Retinal pigment epithelial cell (primary cell): ENCODE measurements at regions not wholly inside any gene's neighbourhood (a gene's known extent, or its start where the extent isn't known, plus 50 kb on each side); places are given as distances from the start of the nearest gene placed in this dataset.
A peak's percentile ranks its signal among the peaks of the same experiment; 100 is the strongest.

Experiments used
- DNase-seq: peaks from one replicate; pipeline ENCODE4 v3.0.0-alpha.2; 2010; ENCODE audit warnings: low read depth
- H3K4me3 ChIP-seq: 2 replicates; pipeline ENCODE4 v1.5.1; 2011; ENCODE audit warnings: mild to moderate bottlenecking, low read length, control low read depth, moderate library complexity
- TF ChIP-seq, protein P1 (sequence below): conservative IDR thresholded peaks from 2 replicates; pipeline ENCODE4 v1.5.1; 2011; ENCODE audit warnings: low read depth, low read length, control low read depth, inconsistent platforms

DNA sequence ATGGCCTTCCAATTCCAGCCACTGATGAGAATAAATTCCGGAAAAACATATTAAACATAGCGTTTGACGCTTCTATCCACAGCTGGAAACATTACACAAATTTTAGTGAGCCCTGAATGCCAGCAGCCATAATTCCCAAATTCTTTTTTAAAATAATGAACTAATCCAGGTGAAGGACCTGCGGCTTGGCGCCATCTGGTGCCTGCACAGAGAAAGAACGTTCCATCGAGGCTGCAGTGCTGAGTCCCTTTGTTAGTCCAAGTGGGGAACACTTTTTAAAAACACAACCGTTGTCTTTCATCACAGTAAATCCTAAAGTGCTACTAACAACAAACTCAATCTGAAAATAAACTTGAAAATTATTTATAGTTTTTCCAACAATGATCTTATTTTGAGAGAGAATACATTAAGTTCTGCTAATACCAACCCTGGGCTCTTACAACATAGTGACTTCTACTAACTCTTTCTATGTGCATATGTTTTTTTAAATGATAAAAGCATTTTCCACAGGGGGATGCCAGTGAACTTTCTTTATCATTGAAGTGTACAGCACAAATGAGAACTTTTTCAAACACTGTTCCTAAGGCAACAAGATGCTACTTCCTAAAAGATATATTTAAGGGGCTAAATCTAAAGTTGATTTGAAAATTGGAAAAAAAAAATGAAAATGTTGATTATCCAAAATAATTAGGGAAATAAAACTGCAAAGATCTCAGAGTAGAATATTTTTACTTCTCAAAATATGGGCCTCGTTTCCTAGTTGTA, 166.9 kb upstream of the RNF32 start:
- TF ChIP-seq, protein P1, sequence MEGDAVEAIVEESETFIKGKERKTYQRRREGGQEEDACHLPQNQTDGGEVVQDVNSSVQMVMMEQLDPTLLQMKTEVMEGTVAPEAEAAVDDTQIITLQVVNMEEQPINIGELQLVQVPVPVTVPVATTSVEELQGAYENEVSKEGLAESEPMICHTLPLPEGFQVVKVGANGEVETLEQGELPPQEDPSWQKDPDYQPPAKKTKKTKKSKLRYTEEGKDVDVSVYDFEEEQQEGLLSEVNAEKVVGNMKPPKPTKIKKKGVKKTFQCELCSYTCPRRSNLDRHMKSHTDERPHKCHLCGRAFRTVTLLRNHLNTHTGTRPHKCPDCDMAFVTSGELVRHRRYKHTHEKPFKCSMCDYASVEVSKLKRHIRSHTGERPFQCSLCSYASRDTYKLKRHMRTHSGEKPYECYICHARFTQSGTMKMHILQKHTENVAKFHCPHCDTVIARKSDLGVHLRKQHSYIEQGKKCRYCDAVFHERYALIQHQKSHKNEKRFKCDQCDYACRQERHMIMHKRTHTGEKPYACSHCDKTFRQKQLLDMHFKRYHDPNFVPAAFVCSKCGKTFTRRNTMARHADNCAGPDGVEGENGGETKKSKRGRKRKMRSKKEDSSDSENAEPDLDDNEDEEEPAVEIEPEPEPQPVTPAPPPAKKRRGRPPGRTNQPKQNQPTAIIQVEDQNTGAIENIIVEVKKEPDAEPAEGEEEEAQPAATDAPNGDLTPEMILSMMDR: peak; percentile 83
- no peak for DNase-seq
- H3K4me3 ChIP-seq: no peak overlapping the region

DNA sequence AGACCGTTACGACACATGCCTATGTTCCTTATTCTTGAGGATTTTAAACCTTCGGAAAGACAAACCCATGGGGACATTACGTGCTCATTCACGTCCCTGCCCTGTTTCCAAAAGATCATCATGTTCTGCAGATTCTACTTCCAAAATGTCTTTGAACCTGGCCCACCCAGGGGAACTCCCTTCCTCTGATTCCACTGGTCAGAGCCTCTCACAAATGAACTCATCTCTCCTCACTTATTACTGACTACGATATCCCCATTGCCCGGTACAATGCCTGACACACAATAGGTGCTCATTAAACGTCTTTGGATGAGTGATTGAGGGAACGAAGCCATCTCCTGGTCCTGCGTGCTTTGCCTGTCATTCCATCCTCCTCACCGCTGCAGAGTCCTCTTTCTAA, 168.3 kb upstream of the RNF32 start:
- TF ChIP-seq, protein P1: no peak
- no peak for DNase-seq
- H3K4me3 ChIP-seq: no peak overlapping the region

DNA sequence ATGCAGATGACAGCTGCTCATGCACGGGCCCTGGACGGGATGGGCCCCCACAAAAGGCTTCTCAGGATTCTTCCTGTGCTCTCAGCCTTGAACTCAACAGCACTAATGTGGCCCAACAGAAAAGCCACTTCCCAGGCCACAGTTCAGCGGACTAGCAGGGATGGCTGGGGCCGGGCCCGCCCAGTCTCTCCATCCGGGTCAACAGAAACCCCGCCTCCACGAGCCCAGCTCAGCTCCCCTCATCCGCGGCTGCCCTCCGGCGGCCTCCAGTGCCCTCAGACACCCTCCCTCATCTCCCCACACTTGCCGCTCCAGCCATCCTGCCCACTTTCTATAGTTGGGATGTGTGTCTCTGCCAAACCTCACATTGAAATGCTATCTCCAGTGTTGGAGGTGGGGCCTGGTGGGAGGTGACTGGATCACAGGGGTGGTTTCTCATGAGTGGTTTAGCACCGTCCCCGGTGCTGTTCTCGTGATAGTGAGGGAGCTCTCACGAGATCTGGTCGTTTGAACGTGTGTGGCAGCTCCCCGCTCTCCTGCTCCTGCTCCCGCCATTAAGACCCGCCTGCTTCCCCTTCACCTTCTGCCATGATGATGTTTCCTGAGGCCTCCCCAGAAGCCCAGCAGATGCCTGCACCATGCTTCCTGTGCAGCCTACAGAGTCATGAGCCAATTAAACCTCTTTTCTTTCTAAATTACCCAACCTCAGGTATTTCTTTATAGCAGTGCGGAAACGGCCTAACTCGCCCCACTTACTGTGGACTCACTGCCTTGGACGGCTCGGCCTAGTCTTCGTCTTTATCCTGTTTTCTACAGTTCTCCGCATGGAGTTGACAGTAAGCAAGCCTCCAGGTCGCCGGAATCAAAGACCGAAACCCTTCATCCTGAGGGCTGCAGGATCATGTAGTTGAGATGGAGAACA, 169.9 kb upstream of the RNF32 start:
- no peak overlapping the region for H3K4me3 ChIP-seq
- DNase-seq: no peak
- TF ChIP-seq, protein P1: no peak

DNA sequence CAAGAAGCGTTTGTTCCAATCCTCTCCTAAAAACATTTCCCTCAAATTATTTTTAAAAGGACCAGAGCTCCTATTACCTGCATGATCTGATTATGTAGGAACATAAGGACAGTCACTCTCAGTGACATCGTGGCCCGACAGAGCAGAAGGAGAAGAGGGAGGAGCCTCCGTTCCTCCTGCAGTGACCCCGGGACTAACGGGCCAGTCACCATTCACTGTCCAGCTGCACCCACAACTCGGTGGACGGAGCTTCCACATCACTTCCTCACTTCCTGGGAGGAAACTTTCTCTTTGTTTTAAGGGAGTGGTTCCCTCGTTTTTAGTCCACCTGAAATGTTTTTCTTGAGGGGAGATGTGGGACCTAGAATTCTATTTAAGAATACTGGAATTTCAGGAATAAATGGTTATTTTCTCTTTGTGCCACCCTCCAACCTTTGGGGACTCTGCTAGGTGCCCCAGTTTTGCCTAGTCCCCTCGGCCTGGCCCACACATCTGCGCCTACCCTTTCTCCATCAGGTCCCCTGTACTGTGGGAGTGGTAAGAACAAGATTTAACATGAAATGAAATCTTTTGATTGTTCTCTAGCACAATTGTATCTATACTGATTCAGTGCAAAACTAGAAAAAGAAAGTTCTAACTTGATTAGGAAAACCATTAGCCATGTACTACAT, 173.5 kb upstream of the RNF32 start:
- TF ChIP-seq, protein P1: no peak
- no peak overlapping the region for H3K4me3 ChIP-seq
- DNase-seq: no peak

DNA sequence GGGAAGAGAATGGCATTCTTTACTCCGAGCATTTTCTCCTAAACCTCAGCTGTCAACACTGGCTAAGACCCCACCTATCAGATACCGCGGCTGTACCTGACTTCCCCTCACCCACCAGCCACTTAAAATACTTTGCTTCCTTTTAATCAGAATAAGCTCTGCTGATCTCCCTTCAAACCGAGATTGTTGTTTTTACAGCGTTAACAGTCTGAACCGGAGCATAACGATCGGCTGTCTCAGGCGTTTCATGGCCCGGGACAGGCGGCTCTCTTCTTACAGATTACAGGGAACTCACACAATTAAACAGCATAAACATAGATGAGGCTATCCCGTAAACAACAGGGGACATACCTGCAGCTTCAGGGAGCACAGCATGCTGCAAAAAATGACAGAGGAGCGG, 174.3 kb upstream of the RNF32 start:
- H3K4me3 ChIP-seq: no peak overlapping the region
- TF ChIP-seq, protein P1: no peak
- DNase-seq: no peak

DNA sequence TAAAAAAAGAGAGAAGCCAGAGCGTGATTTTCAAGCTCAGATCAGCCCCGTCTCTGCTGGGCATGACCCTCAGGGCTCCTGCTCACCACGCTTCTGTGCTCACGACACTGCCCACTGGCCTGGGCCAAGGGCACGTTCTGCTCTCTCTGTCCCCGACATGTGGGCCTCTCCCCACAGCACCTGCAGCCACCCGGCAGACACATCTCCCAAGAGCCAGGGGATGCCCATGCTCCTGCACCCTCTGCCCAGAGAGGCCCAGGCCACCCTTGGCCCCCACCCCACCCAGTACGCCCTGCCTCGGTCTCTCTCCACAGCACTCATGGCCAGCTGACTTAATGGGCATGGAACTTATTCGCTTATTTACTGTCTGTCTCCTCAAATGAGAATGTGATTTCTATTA, 175.4 kb upstream of the RNF32 start:
- DNase-seq: no peak
- TF ChIP-seq, protein P1: no peak
- H3K4me3 ChIP-seq: no peak overlapping the region
